Activated CD4-positive, alpha-beta T cell treated with anti-CD3 and anti-CD28 coated beads, Interleukin-2, amount 10 ng/mL, durations not matched to agents 24 days and 14 days (primary cell): ENCODE measurements at regions not wholly inside any gene's neighbourhood (a gene's known extent, or its start where the extent isn't known, plus 50 kb on each side); places are given as distances from the start of the nearest gene placed in this dataset.

Experiments
- DNase-seq: peaks from one replicate; pipeline ENCODE4 v3.0.0; 2022
- H3K27ac Mint-ChIP-seq: one replicate; pipeline ENCODE4 v1.8.0; 2022; ENCODE audit warnings: mild to moderate bottlenecking, mixed read lengths
- H3K27me3 Mint-ChIP-seq: one replicate; pipeline ENCODE4 v1.8.0; 2022; ENCODE audit warnings: mixed read lengths
- H3K36me3 Mint-ChIP-seq: one replicate; pipeline ENCODE4 v1.8.0; 2022; ENCODE audit warnings: low read depth, mild to moderate bottlenecking, mixed read lengths
- H3K4me1 Mint-ChIP-seq: one replicate; pipeline ENCODE4 v1.8.0; 2021; ENCODE audit warnings: mixed read lengths
- H3K4me3 Mint-ChIP-seq: one replicate; pipeline ENCODE4 v1.8.0; 2022; ENCODE audit warnings: mild to moderate bottlenecking, moderate library complexity, mixed read lengths
- H3K9me3 Mint-ChIP-seq: one replicate; pipeline ENCODE4 v1.8.0; 2021; ENCODE audit warnings: mixed read lengths
- intact Hi-C: fragments of 100-400 bp; cut with micrococcal nuclease; formaldehyde crosslinking; loops from one replicate; pipeline ENCODE4 v1.15.1; 2023

DNA sequence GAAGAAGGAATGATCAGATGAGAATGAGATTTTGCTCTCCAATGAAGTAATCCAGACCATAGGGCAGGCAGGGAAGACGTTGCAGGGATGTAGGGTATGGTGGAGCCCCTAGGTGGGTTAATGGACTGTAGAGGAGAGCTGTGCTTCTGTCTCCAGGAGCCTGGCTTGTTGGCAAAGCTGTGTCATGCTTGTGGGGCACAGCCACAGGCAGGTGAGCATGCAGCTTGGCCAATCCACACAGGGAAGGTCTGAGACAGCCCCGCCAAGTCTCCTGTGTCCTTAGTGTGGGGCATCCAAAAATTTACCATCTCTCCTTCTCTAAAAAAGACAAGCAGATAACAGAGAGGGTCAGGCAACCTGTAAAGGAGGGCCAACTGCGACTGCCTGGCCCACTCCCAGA lies 71.4 kb upstream of the FLT1 start:
- Mint-ChIP-seq H3K4me1 (no peaks in the 10 kb centered on the region), H3K9me3 (no peaks in the 10 kb centered on the region), H3K36me3 (no peaks in the 10 kb centered on the region), H3K27ac (no peak overlapping the region), H3K4me3 (no peak overlapping the region), H3K27me3 (no peaks in the 10 kb centered on the region)
- DNase-seq: no peak
- intact Hi-C loops: no loop called here

DNA sequence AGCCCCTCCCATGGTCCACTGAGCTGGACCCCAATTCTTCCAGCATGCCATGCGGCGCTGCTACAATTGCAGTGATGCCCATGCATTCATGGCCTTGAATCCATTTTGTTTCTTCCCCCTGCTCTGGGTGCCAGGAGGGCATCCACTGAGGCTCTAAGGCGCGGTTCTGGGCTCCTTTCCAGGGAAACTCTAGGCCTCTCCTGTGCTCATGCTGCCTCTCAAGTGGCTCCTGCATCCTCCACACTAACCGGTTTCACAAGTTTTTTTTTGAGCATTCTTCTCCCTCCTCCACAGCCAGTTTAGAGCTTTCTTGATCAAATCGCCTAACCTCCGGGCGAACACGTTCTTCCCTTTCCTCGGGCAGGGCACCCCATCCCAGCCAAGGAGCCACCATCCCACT lies 69.1 kb upstream of the FLT1 start:
- intact Hi-C loops: no loop called here

GRCh38 chr13:28563609-28564008 lies 68.7 kb upstream of the FLT1 start:
- no peak for DNase-seq
- Mint-ChIP-seq H3K4me1 (no peaks in the 10 kb centered on the region), H3K36me3 (no peaks in the 10 kb centered on the region), H3K9me3 (no peaks in the 10 kb centered on the region), H3K27ac (no peak overlapping the region), H3K4me3 (no peak overlapping the region), H3K27me3 (peaks cover 3% of the 10 kb centered on the region)
- intact Hi-C loops: no loop called here

More for the DNA sequence above, 69.1 kb upstream of the FLT1 start:
- Mint-ChIP-seq H3K27me3 (peaks cover 3% of the 10 kb centered on the region), H3K4me1 (no peaks in the 10 kb centered on the region), H3K27ac (no peak overlapping the region), H3K9me3 (no peaks in the 10 kb centered on the region), H3K36me3 (no peaks in the 10 kb centered on the region), H3K4me3 (no peak overlapping the region)
- no peak for DNase-seq

DNA sequence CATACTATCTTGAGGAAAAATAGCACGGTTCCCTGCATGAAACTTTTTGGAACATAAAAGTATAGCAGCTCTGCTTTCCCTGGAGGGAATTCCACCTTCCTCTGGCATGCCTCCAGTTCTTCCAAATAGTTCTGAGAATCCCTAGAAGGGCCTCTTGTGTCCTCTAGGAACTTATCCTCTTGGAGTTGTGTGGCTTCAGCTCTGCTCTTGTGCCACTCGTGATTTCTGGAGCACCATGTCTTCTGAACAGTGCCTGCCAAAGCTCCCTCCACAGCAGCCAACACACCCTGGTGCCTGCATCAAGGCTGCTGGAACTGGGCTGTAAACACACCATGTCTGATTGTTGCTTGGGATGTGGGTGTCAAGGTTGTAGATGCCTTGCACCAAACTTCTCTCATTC lies 65.7 kb upstream of the FLT1 start:
- DNase-seq: no peak
- intact Hi-C loops: no loop called here
- H3K9me3 Mint-ChIP-seq: no peaks in the 10 kb centered on the region
- H3K27me3 Mint-ChIP-seq: peaks cover 3% of the 10 kb centered on the region
- no peaks in the 10 kb centered on the region for H3K36me3 Mint-ChIP-seq
- H3K4me1 Mint-ChIP-seq: no peaks in the 10 kb centered on the region
- H3K4me3 Mint-ChIP-seq: no peak overlapping the region
- H3K27ac Mint-ChIP-seq: no peak overlapping the region

DNA sequence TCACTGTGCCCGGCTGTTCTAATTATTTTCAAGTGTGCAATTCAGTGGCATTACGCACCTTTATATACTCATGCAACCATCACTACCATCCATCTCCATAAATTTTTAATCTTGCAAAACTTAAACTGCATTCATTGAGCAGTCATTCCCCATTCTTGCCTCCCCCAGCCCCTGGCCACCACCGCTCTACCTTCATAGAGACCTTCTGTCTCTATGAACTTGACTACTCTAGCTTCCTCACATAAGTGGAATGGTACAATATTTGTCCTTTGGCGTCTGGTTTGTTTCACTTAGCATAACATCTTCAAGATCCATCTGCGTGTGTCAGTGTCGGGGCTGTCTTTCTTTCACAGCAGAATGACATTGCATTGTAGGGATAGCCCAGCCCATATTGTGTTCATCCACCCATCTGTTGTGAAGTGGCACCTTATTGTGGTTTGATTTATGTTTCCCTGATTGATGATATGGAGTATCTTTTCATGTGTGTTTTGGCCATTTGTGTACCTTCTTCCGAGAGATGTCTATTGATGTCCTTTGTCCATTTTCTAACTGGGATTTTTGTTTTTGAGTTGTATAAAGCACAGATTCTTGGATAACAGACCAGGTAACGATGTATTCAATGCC lies 64.8 kb upstream of the FLT1 start:
- no peaks in the 10 kb centered on the region for H3K9me3 Mint-ChIP-seq
- H3K27ac Mint-ChIP-seq: no peak overlapping the region
- no peak overlapping the region for H3K4me3 Mint-ChIP-seq
- DNase-seq: no peak
- intact Hi-C loops: no loop called here
- peaks cover 3% of the 10 kb centered on the region for H3K27me3 Mint-ChIP-seq
- no peaks in the 10 kb centered on the region for H3K4me1 Mint-ChIP-seq
- H3K36me3 Mint-ChIP-seq: no peaks in the 10 kb centered on the region

- H3K36me3 Mint-ChIP-seq: no peaks in the 10 kb centered on the region
- intact Hi-C loops: no loop called here
- H3K4me3 Mint-ChIP-seq: no peak overlapping the region
- H3K9me3 Mint-ChIP-seq: no peaks in the 10 kb centered on the region
- H3K27ac Mint-ChIP-seq: no peak overlapping the region
- H3K27me3 Mint-ChIP-seq: peaks cover 3% of the 10 kb centered on the region
- DNase-seq: no peak
- H3K4me1 Mint-ChIP-seq: no peaks in the 10 kb centered on the region
Observed at GRCh38 chr13:28558567-28558966, 63.6 kb upstream of the FLT1 start.

DNA sequence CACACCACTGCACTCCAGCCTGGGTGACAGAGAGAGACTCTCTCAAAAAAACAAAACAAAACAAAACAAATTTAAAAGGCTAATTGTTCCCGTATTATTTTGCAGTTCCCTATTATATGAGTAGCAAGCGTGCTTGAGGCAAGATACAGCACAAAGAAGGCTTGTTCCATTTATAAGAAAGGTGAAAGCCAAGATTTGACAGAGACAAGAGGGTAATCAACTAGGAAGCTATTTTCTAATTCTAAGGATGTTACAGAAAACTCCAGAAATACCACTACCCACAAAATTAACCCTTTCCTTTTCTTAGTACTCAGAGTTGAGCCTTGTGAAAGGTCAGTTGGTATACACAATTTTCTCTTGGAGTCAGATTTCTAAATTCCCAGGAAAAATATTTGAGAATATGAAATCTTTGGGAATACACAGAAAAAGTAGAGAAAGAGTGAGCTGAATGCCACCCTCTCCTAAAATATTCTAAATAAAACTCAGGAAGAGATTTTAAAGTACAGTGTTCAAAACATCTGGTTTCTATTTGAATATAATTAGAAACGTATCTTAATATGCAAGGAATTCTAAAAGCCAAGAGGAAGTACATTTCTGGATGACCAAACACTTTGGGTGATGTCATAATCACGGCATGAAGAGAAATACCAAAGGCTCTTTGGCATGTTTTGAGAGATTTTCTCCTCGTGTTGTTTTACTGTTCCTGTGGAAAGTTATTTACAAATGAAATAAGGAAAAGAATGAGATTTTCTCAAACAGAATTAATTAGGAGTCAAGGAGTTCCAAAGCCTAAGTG lies 63.0 kb upstream of the FLT1 start:
- Mint-ChIP-seq H3K4me3 (no peak overlapping the region), H3K4me1 (no peaks in the 10 kb centered on the region), H3K9me3 (no peaks in the 10 kb centered on the region), H3K27ac (no peak overlapping the region), H3K36me3 (no peaks in the 10 kb centered on the region), H3K27me3 (peaks cover 3% of the 10 kb centered on the region)
- DNase-seq: no peak
- intact Hi-C loops: no loop called here

DNA sequence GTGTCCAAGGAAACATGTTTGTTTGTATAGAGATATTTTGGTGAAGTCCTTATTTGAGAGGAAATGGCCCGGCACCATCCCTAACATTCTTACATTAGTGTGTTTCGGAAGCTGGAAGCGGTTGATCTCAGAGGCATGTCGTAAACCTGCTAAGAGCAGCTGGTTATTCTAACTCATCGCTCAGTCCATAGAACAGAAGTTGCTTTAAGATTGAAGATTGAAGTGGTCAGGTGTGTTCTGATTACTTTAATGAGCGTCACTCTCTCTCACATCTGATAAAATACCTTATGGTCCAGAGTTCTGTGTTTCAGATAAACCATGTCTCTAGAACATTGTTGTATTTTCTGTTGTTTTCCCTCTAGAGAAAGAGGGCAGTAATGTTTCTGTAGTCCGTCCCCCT lies 60.2 kb upstream of the FLT1 start:
- H3K36me3 Mint-ChIP-seq: no peaks in the 10 kb centered on the region
- H3K27ac Mint-ChIP-seq: no peak overlapping the region
- H3K4me1 Mint-ChIP-seq: no peaks in the 10 kb centered on the region
- no peak overlapping the region for H3K4me3 Mint-ChIP-seq
- no peak for DNase-seq
- peaks cover 3% of the 10 kb centered on the region for H3K27me3 Mint-ChIP-seq
- intact Hi-C loops: no loop called here
- H3K9me3 Mint-ChIP-seq: no peaks in the 10 kb centered on the region

DNA sequence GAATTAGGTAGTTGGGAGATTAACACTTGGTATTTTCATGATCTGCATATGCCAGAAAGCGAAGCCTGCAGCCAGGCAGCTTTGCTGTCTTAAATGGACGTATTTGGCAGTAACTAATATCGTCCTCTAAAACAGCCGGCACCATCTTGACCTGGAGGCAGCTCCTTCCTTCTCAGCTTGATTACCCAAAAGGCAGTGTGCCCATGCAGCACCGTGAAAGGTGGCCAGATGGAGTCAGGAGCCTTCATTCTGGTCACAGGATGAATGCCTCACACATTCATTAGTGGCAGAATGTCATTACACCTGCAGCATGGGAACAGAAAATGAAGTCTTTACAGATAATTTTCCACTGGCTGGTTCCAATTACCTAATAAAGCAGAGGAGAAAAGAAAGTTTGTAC lies 59.0 kb upstream of the FLT1 start:
- intact Hi-C loops: no loop called here
- H3K4me3 Mint-ChIP-seq: no peak overlapping the region
- peaks cover 2% of the 10 kb centered on the region for H3K27me3 Mint-ChIP-seq
- H3K4me1 Mint-ChIP-seq: no peaks in the 10 kb centered on the region
- no peaks in the 10 kb centered on the region for H3K9me3 Mint-ChIP-seq
- H3K27ac Mint-ChIP-seq: no peak overlapping the region
- no peaks in the 10 kb centered on the region for H3K36me3 Mint-ChIP-seq
- no peak for DNase-seq

DNA sequence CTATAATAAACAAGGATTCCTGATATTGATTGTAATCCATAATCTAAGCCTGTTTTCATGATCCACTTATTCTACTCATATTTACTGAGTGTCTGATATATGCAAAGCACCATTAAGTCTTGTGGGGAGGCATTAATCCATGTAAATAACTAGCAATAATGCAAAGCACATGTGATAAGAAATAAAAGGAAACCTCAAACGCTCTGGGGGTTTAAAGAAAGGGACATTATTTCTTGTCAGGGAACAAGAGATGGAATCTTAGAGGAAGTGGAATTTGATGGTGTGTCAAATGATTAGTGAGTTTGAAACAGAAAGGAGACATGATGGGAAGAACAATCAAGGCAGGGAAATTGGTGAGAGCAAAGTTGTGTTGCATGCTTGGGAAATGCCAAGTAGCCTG lies 57.4 kb upstream of the FLT1 start:
- H3K4me3 Mint-ChIP-seq: no peak overlapping the region
- H3K27me3 Mint-ChIP-seq: peaks cover 5% of the 10 kb centered on the region
- H3K4me1 Mint-ChIP-seq: no peaks in the 10 kb centered on the region
- intact Hi-C loops: no loop called here
- DNase-seq: no peak
- peaks cover 5% of the 10 kb centered on the region for H3K9me3 Mint-ChIP-seq
- H3K36me3 Mint-ChIP-seq: no peaks in the 10 kb centered on the region
- no peak overlapping the region for H3K27ac Mint-ChIP-seq

DNA sequence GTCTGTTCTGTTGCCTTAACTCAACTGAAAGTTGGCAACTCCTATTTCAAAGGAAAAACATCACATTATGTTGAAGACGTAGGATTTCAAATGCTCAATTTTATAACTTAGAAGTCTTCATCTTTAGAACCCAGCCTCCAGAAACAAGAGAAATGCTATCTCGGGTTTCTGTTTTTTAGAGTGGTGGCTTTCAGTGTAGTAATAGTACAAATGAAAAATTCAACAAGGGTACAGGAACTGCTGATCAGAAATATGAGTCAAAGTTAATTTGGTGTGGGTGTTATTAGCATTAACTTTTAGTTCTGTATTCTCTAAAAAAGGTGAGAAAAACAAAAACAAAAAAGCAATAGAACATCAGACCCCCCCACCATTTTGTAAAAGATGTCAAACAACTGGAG lies 56.6 kb upstream of the FLT1 start:
- Mint-ChIP-seq H3K27ac (no peak overlapping the region), H3K4me3 (no peak overlapping the region), H3K9me3 (peaks cover 5% of the 10 kb centered on the region), H3K4me1 (no peaks in the 10 kb centered on the region), H3K36me3 (no peaks in the 10 kb centered on the region), H3K27me3 (peaks cover 5% of the 10 kb centered on the region)
- intact Hi-C loops: no loop called here
- DNase-seq: no peak

GRCh38 chr13:28550721-28551497 lies 56.0 kb upstream of the FLT1 start:
- intact Hi-C loops: no loop called here
- Mint-ChIP-seq H3K27ac (peak overlapping the region; percentile 21), H3K36me3 (no peaks in the 10 kb centered on the region), H3K4me1 (no peaks in the 10 kb centered on the region), H3K27me3 (peaks cover 5% of the 10 kb centered on the region), H3K9me3 (peaks cover 5% of the 10 kb centered on the region), H3K4me3 (no peak overlapping the region)
- no peak for DNase-seq

DNA sequence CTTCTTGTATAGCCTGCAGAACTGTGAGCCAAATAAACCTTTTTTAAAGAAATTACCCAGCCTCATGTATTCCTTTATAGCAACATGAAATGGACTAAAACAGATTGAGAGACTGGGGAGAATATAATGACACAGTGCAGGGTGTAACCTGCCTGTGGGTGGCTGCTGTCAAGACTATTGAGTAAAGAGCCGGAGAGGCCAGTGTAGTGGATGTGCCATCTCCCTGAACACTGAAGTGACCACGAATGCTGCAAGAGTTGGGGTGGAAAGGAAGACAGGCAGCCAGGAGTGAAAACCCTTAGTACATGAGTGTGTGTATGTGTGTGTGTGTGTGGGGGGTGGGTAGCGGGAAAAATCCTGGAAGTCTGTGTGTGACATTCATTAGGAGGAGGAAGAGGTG lies 55.2 kb upstream of the FLT1 start:
- intact Hi-C loops: no loop called here
- no peaks in the 10 kb centered on the region for H3K36me3 Mint-ChIP-seq
- H3K4me1 Mint-ChIP-seq: no peaks in the 10 kb centered on the region

DNA sequence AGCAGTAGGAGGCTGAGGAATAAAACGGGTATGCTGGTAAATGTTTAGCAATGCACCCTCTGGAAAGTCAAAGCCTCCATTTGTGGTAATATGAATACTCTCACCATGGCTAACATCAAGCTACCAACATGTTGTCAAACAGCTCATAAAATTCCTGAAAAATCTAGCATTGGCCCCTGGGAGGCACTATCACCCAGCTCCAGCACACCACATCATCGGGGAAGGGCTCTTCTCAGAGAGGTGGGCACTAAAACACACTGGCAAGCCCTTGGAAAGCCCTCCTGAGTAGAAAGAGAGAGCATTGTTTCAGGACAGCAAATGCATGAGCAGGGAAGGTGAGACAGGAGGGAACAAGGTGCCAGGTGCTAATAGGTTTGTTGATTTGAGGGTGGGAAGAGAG lies 53.9 kb upstream of the FLT1 start:
- H3K4me3 Mint-ChIP-seq: no peak overlapping the region
- intact Hi-C loops: no loop called here
- H3K4me1 Mint-ChIP-seq: no peaks in the 10 kb centered on the region

More for the DNA sequence above, 55.2 kb upstream of the FLT1 start:
- DNase-seq: no peak
- Mint-ChIP-seq H3K27me3 (peaks cover 5% of the 10 kb centered on the region), H3K27ac (no peak overlapping the region), H3K9me3 (peaks cover 5% of the 10 kb centered on the region), H3K4me3 (no peak overlapping the region)

More for the DNA sequence above, 53.9 kb upstream of the FLT1 start:
- H3K27ac Mint-ChIP-seq: no peak overlapping the region
- H3K9me3 Mint-ChIP-seq: peaks cover 15% of the 10 kb centered on the region
- peaks cover 5% of the 10 kb centered on the region for H3K27me3 Mint-ChIP-seq
- H3K36me3 Mint-ChIP-seq: no peaks in the 10 kb centered on the region
- DNase-seq: no peak
